Right lobe of liver (tissue), 6 donors: ENCODE measurements at regions not wholly inside any gene's neighbourhood (a gene's known extent, or its start where the extent isn't known, plus 50 kb on each side); places are given as distances from the start of the nearest gene placed in this dataset.

Experiments used
- ATAC-seq, 4 donors: fragments of 200-7000 bp; cut with Tn5 transposase; one replicate each; pipeline ENCODE4 v1.9.1; 2020; ENCODE audit warnings: mild to moderate bottlenecking in 4 of 4, moderate library complexity in 4 of 4
- DNase-seq, 3 donors: peaks; one replicate each; pipeline ENCODE4 v3.0.0-alpha.2; 2020
- H3K27ac ChIP-seq, 3 donors: fragments of 200-600 bp; one replicate each; pipeline ENCODE4 v1.8.0; 2022
- H3K27me3 ChIP-seq, 2 donors: fragments of 200-600 bp; one replicate each; pipeline ENCODE4 v1.8.0; 2022
- H3K36me3 ChIP-seq, 4 donors: fragments of 200-600 bp; sonication (generic) in 1 of 4; one replicate each; pipeline versions ENCODE4 v1.5.1 to v1.8.0; 2017 to 2022; ENCODE audit warnings: control low read depth in 1 of 4
- H3K4me1 ChIP-seq, 4 donors: fragments of 200-600 bp; sonication (generic) in 1 of 4; one replicate each; pipeline versions ENCODE4 v1.5.1 to v1.8.0; 2017 to 2022; ENCODE audit warnings: control low read depth in 1 of 4
- H3K4me3 ChIP-seq, 3 donors: fragments of 200-600 bp; one replicate each; pipeline ENCODE4 v1.8.0; 2022
- H3K9me3 ChIP-seq, 4 donors: fragments of 200-600 bp; sonication (generic) in 1 of 4; one replicate each; pipeline versions ENCODE4 v1.5.1 to v1.8.0; 2017 to 2022; ENCODE audit warnings: control low read depth in 1 of 4
- POLR2A ChIP-seq: fragments of 450-650 bp; IDR thresholded peaks from one replicate; pipeline ENCODE4 v1.6.1; 2017; ENCODE audit warnings: antibody characterized with exemption, mild to moderate bottlenecking
- WGBS: methylation state at CpG from one replicate; pipeline ENCODE4 v1.1.6; 2018; ENCODE audit warnings: low coverage, low lambda C conversion rate; ENCODE audit not compliant: insufficient coverage; ENCODE audit errors: missing lambda C conversion rate; 5-methylcytosine and 5-hydroxymethylcytosine counted together
- intact Hi-C, 2 donors: fragments of 100-400 bp; cut with DNase I; formaldehyde crosslinking; loops; one replicate each; pipeline versions ENCODE4 v1.11.2 to v1.14.1; 2022
- TF ChIP-seq, protein P1 (sequence below), 4 donors: fragments of 200-600 bp in 3 of 4; fragments of 450-650 bp in 1 of 4; IDR thresholded peaks; one replicate each; pipeline versions ENCODE4 v1.5.1 to v1.8.0; 2016 to 2022; ENCODE audit warnings: antibody characterized with exemption in 4 of 4, mild to moderate bottlenecking in 2 of 4
- donor health status: DM: no; HTN: yes; CAD: no.
- donor health status: DM: no; HTN: no; CAD: no.
- donor health status: DM: no; HTN: no; CAD: no.
- donor health status: DM: no; HTN: yes; CAD: no.
- donor health status: DM: no; HTN: yes; CAD: no.

DNA sequence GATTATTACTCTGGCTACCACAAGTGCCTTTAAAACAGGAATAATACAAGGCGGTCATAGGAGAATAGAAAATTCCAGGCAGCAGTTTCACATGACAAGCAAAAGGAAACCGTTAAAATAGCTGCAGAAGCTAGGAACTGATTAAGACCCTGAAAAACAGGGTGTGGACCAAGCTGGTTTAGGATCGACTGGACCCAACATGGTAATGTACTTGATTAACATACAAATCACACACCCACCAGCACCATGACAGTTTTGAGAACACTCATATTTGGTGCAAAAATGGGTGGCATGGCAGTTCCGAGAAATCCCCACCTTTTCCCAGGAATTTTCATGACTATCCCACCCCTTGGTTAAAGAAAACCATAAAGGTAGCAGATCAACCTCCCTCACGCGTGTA, 51.9 kb upstream of the TMEM163 start:
- Histone ChIP-seq H3K27me3 (no peaks in the 10 kb centered on the region), H3K36me3 (no peaks in the 10 kb centered on the region), H3K9me3 (no peaks in the 10 kb centered on the region), H3K27ac (no peak overlapping the region), H3K4me1 (no peaks in the 10 kb centered on the region), H3K4me3 (no peak overlapping the region)
- ATAC-seq: no peak
- TF ChIP-seq, protein P1, sequence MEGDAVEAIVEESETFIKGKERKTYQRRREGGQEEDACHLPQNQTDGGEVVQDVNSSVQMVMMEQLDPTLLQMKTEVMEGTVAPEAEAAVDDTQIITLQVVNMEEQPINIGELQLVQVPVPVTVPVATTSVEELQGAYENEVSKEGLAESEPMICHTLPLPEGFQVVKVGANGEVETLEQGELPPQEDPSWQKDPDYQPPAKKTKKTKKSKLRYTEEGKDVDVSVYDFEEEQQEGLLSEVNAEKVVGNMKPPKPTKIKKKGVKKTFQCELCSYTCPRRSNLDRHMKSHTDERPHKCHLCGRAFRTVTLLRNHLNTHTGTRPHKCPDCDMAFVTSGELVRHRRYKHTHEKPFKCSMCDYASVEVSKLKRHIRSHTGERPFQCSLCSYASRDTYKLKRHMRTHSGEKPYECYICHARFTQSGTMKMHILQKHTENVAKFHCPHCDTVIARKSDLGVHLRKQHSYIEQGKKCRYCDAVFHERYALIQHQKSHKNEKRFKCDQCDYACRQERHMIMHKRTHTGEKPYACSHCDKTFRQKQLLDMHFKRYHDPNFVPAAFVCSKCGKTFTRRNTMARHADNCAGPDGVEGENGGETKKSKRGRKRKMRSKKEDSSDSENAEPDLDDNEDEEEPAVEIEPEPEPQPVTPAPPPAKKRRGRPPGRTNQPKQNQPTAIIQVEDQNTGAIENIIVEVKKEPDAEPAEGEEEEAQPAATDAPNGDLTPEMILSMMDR (IDR thresholded peaks at IDR 0.05): no peak
- intact Hi-C loops: no loop called here
- 71% methylated on average over 6 of the region's 6 CpGs for WGBS
- DNase-seq: no peak

DNA sequence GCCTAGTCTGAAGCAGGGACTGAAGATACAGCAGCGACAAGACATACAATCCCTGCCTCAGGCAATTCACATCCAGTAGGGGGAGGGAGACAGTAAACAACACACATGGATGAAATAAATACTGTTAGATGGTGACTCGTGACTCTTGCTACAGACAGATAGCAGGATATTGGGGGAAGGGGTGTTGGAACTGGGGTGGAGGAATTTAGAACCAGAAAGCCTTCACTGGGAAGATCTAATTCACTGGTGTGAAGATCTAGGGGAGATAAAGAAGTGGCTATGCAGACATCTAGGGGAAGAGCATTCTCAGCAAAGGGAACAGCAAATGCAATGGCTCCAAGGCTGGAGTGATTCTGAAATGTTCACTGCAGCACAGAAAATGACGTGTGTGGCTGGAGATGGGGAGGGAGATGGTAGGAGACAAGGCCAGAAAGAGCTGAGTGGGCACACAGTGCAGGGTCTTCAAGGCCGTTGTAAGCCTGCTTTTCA, 52.6 kb upstream of the TMEM163 start:
- H3K4me3 ChIP-seq: no peak overlapping the region
- no peaks in the 10 kb centered on the region for H3K27me3 ChIP-seq
- no peaks in the 10 kb centered on the region for H3K4me1 ChIP-seq
- H3K36me3 ChIP-seq: no peaks in the 10 kb centered on the region
- 38% methylated on average over 4 of the region's 4 CpGs for WGBS
- no peak for ATAC-seq
- intact Hi-C loops: no loop called here
- H3K9me3 ChIP-seq: no peaks in the 10 kb centered on the region
- DNase-seq: no peak
- no peak overlapping the region for H3K27ac ChIP-seq
- TF ChIP-seq, protein P1 (IDR thresholded peaks at IDR 0.05): no peak
- TF ChIP-seq POLR2A: no peak

DNA sequence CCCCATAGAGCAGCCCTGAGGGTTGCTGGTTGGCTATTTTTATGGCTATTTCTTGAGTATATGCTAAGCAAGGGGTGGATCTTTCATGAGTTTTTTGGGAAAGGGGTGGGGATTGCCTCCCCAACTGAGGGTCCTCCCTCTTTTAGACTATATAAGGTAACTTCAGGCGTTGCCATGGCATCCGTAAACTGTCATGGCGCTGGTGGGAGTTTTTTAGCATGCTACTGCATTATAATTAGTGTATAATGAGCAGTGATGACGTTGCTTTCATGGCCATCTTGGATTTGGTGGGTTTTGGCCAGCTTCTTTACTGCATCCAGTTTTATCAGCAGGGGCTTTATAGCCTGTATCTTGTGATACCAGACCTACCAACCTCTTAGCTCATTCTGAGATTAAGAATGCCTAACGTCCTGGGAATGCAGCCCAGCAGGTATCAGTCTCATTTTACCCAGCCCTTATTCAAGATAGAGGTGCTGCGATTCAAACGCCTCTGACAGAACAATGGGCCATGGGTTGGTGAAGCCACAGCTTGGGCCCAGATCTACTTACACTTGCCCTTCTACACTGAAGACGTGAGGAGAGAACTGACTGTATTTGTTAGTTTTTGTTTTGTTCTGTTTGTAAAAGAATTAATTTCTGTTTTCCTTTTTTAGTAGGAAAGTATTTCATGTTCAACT, 53.8 kb upstream of the TMEM163 start:
- H3K9me3 ChIP-seq: no peaks in the 10 kb centered on the region
- H3K4me3 ChIP-seq: no peak overlapping the region
- WGBS: 80% methylated on average over 5 of the region's 8 CpGs
- intact Hi-C loops: no loop called here
- DNase-seq (no peak), ATAC-seq (no peak)
- TF ChIP-seq, protein P1 (IDR thresholded peaks at IDR 0.05): no peak
- TF ChIP-seq POLR2A: no peak
- no peak overlapping the region for H3K27ac ChIP-seq
- H3K4me1 ChIP-seq: no peaks in the 10 kb centered on the region
- H3K36me3 ChIP-seq: no peaks in the 10 kb centered on the region
- no peaks in the 10 kb centered on the region for H3K27me3 ChIP-seq

DNA sequence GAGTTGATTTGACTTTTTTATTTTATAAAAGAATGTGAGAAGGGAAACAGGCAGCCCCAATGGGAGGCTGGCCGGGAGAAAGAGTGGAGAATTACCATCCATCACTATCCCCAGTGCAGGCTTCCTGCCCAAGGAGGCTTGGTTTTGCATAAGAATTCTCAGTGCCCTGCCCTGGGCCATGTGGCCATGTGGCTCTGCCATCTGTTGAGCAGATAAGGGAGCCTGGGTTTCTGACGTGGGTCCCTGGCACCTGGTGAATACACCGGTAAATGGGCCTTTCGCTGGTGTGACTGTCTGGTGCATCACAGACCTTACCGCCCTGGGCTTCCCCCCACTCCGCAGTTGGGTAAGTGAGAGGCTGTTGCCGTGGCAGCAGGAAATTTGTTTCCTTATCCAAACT, 54.5 kb upstream of the TMEM163 start:
- Histone ChIP-seq H3K4me3 (no peak overlapping the region), H3K36me3 (no peaks in the 10 kb centered on the region), H3K4me1 (no peaks in the 10 kb centered on the region), H3K27ac (no peak overlapping the region), H3K27me3 (no peaks in the 10 kb centered on the region), H3K9me3 (no peaks in the 10 kb centered on the region)
- TF ChIP-seq, protein P1 (IDR thresholded peaks at IDR 0.05): no peak
- TF ChIP-seq POLR2A: no peak
- WGBS: 0% methylated on average over 1 of the region's 7 CpGs
- DNase-seq: no peak
- no peak for ATAC-seq
- intact Hi-C loops: no loop called here
